Memory B cell (primary cell): ENCODE measurements at regions not wholly inside any gene's neighbourhood (a gene's known extent, or its start where the extent isn't known, plus 50 kb on each side); places are given as distances from the start of the nearest gene placed in this dataset.

ENCODE experiments used
- ATAC-seq: fragments of 150-1000 bp; cut with Tn5 transposase; 2 replicates; pipeline ENCODE4 v1.10.0; 2021; ENCODE audit warnings: low read depth, mild to moderate bottlenecking, moderate library complexity
- DNase-seq, 2 donors: peaks; one replicate each; pipeline ENCODE4 v3.0.0; 2022; ENCODE audit warnings: low spot score in 2 of 2
- H3K27ac Mint-ChIP-seq: one replicate; pipeline ENCODE4 v1.8.0; 2022; ENCODE audit warnings: mild to moderate bottlenecking, moderate library complexity, mixed read lengths
- H3K27me3 Mint-ChIP-seq: one replicate; pipeline ENCODE4 v1.8.0; 2022; ENCODE audit warnings: mixed read lengths
- H3K36me3 Mint-ChIP-seq: one replicate; pipeline ENCODE4 v1.8.0; 2022; ENCODE audit warnings: mild to moderate bottlenecking, mixed read lengths
- H3K4me1 Mint-ChIP-seq: one replicate; pipeline ENCODE4 v1.8.0; 2022; ENCODE audit warnings: mixed read lengths
- H3K4me3 Mint-ChIP-seq: one replicate; pipeline ENCODE4 v1.8.0; 2022; ENCODE audit warnings: mild to moderate bottlenecking, moderate library complexity, mixed read lengths
- H3K9me3 Mint-ChIP-seq: one replicate; pipeline ENCODE4 v1.8.0; 2022; ENCODE audit warnings: mixed read lengths

DNA sequence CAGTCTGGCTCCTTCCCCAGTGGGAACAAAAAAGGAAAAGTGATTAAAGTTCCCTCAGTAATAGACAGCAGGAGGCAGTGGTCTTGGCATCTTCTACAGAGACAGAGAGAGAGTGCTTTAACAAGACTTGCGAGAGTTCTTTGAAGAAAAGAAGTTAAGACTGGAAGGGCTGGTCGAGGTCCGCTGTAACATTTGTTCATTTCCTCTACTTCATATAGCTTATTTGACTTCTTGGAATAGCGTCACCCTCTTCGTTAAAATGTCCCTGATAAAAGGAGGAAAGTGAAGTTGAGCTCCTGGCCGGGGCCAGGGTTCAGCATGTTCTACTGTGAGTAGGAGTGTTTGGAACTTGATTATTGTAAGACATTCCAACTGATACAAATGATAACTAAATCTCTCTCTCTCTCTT is 179.8 kb downstream of the SLIT2 start:
- H3K27me3 Mint-ChIP-seq: peaks cover 5% of the 10 kb centered on the region
- no peaks in the 10 kb centered on the region for H3K4me1 Mint-ChIP-seq
- ATAC-seq: no peak
- H3K36me3 Mint-ChIP-seq: no peaks in the 10 kb centered on the region
- H3K9me3 Mint-ChIP-seq: no peaks in the 10 kb centered on the region
- no peak overlapping the region for H3K27ac Mint-ChIP-seq
- DNase-seq: no peak
- no peak overlapping the region for H3K4me3 Mint-ChIP-seq

DNA sequence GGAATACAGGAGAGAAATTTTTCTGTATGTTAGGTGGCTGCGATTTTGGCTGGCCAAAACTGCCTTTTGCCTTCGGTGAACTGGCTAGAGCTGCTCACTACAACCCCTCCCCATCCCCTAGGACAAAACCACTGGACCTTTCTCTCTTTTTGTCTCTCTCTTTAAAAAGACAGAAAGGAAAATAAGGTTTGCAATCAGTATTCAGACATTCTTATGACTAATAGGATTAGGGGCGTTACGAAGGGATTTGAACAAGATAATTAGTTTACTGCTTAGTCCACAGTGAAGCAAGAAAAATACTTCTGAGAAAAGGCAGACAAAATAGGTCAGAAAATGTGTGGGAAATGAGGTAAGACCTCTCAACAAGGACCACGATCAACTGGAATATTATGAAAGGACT is 180.4 kb downstream of the SLIT2 start:
- Mint-ChIP-seq H3K4me3 (no peak overlapping the region), H3K36me3 (no peaks in the 10 kb centered on the region), H3K27ac (no peak overlapping the region), H3K9me3 (no peaks in the 10 kb centered on the region), H3K27me3 (peaks cover 5% of the 10 kb centered on the region), H3K4me1 (no peaks in the 10 kb centered on the region)
- ATAC-seq: no peak
- no peak for DNase-seq

DNA sequence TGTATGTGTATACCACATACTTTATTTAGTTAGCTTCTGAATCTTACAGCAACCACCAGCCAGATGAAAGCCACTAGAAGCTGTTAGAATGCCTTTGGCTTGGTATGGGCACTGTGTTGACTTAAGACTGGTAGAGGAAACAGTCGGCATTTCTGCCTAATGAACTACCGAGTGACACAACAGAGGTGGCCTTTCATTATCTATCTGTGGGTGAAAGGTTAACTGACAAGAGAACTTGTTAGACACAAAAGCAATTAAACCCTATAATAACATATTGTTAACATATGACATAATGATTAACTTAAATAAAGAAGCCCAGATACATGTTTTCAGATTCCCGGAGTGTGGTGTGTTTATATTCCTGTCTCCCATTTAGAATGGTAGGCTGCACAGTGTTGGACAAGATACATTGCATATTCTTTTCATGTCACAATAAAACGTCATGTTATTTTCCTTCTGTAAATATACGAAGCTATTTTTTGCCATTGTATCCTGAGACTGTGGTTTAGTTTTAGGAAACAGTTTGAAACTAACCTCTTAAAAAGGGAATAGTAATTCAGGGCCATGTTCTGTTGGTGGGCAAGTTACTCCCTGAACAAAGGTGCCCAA is 181.5 kb downstream of the SLIT2 start:
- ATAC-seq (no peak), DNase-seq (no peak)
- no peak overlapping the region for H3K27ac Mint-ChIP-seq
- peaks cover 5% of the 10 kb centered on the region for H3K27me3 Mint-ChIP-seq
- no peak overlapping the region for H3K4me3 Mint-ChIP-seq
- no peaks in the 10 kb centered on the region for H3K36me3 Mint-ChIP-seq
- peaks cover 3% of the 10 kb centered on the region for H3K9me3 Mint-ChIP-seq
- H3K4me1 Mint-ChIP-seq: no peaks in the 10 kb centered on the region

GRCh38 chr4:20440170-20440569 is 188.5 kb downstream of the SLIT2 start:
- DNase-seq (no peak), ATAC-seq (no peak)
- no peaks in the 10 kb centered on the region for H3K36me3 Mint-ChIP-seq
- no peak overlapping the region for H3K4me3 Mint-ChIP-seq
- H3K27ac Mint-ChIP-seq: no peak overlapping the region
- H3K9me3 Mint-ChIP-seq: peaks cover 3% of the 10 kb centered on the region
- H3K4me1 Mint-ChIP-seq: no peaks in the 10 kb centered on the region
- H3K27me3 Mint-ChIP-seq: no peaks in the 10 kb centered on the region

- H3K36me3 Mint-ChIP-seq: no peaks in the 10 kb centered on the region
- no peak overlapping the region for H3K27ac Mint-ChIP-seq
- no peak overlapping the region for H3K4me3 Mint-ChIP-seq
- DNase-seq (no peak), ATAC-seq (no peak)
- H3K9me3 Mint-ChIP-seq: no peaks in the 10 kb centered on the region
- no peaks in the 10 kb centered on the region for H3K27me3 Mint-ChIP-seq
- H3K4me1 Mint-ChIP-seq: no peaks in the 10 kb centered on the region
These were observed 191.5 kb downstream of the SLIT2 start for GRCh38 chr4:20443015-20443805.

DNA sequence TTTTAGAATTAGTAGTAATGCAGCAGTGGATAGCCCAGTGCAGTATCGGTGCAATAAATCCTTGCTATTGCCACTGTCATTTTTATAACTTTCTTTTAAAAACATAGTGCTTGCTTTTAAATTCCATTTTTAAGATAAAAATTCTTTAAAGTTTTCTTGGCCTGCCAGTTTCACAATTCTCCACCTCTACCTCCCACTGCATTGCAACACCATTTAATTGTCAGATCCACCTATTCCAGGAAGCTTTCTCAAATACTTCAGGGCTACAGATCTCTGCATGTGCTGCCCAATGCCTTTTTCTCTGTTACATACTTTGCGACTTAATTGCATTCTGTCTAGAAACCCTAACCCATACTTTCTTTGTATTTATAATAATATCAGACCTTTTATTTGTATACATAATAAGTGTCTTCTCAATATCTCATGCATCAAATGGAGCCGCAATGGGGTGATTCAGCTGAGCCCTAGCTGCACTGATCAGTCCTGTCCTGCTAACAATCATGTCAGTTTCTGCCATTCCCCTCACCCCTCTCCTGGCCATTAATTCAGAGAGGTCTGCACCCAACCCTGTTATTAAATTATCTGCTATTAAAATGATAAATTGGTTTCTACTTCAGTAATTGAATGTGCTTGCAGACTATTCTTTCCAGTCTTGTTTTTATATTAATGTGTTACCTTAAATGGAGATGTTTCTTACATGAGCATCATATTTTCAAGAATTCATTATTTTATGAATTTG is 193.1 kb downstream of the SLIT2 start:
- ATAC-seq: no peak
- no peak for DNase-seq
- Mint-ChIP-seq H3K27ac (no peak overlapping the region), H3K9me3 (no peaks in the 10 kb centered on the region), H3K4me1 (no peaks in the 10 kb centered on the region), H3K4me3 (no peak overlapping the region), H3K27me3 (no peaks in the 10 kb centered on the region), H3K36me3 (no peaks in the 10 kb centered on the region)

- H3K27ac Mint-ChIP-seq: no peak overlapping the region
- no peaks in the 10 kb centered on the region for H3K4me1 Mint-ChIP-seq
- DNase-seq (no peak), ATAC-seq (no peak)
- no peak overlapping the region for H3K4me3 Mint-ChIP-seq
- H3K36me3 Mint-ChIP-seq: no peaks in the 10 kb centered on the region
- H3K27me3 Mint-ChIP-seq: no peaks in the 10 kb centered on the region
- no peaks in the 10 kb centered on the region for H3K9me3 Mint-ChIP-seq
These were observed 194.4 kb downstream of the SLIT2 start for GRCh38 chr4:20445933-20446723.

- Mint-ChIP-seq H3K4me1 (no peaks in the 10 kb centered on the region), H3K9me3 (no peaks in the 10 kb centered on the region), H3K36me3 (no peaks in the 10 kb centered on the region), H3K27me3 (no peaks in the 10 kb centered on the region), H3K27ac (no peak overlapping the region), H3K4me3 (no peak overlapping the region)
- DNase-seq (no peak), ATAC-seq (no peak)
These were observed 195.4 kb downstream of the SLIT2 start for GRCh38 chr4:20447103-20447502.

DNA sequence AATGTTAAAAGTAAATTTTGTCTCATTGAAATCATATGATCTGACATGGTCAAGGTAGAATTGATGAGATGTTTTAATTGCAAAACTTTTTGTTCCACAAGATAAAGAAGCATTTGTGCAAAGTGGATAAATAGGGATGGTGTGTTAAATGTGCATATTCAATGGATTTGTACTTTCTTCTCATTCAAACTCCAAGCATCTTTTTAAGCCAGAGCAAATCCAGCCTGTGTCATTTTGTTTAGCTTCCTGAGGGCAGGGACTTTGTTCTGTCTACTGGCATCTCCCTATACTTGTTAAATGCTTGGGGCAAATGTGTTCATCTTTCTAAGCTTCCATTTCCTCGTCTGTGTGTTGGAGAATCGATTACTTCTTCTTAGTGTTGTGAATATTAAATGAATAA is 200.3 kb downstream of the SLIT2 start:
- Mint-ChIP-seq H3K4me1 (no peaks in the 10 kb centered on the region), H3K4me3 (no peak overlapping the region), H3K27ac (no peak overlapping the region), H3K27me3 (peaks cover 2% of the 10 kb centered on the region), H3K36me3 (no peaks in the 10 kb centered on the region), H3K9me3 (no peaks in the 10 kb centered on the region)
- ATAC-seq: no peak
- DNase-seq: no peak

DNA sequence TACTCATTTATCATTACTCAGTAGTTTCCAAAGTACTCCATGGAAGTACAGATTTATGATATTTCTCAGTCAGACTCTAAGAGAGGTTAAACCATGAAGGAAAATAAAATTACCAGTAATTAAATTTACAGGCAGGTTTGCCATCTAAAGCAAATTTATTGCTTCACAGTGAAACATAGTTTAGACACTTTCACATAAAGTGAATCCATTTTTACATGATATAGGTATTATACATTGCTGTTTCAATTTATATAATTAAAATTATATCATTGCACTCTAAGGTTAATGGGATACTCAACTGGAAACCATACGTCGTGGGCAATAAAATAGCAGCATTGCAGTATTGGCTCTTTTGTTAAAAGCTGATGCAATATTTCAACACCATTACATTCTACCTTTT is 202.8 kb downstream of the SLIT2 start:
- Mint-ChIP-seq H3K4me1 (no peaks in the 10 kb centered on the region), H3K4me3 (no peak overlapping the region), H3K9me3 (no peaks in the 10 kb centered on the region), H3K27ac (no peak overlapping the region), H3K27me3 (peaks cover 2% of the 10 kb centered on the region), H3K36me3 (no peaks in the 10 kb centered on the region)
- DNase-seq (no peak), ATAC-seq (no peak)

- Mint-ChIP-seq H3K27ac (no peak overlapping the region), H3K4me3 (no peak overlapping the region), H3K36me3 (no peaks in the 10 kb centered on the region), H3K27me3 (peaks cover 2% of the 10 kb centered on the region), H3K9me3 (no peaks in the 10 kb centered on the region), H3K4me1 (no peaks in the 10 kb centered on the region)
- ATAC-seq (no peak), DNase-seq (no peak)
These were observed 204.7 kb downstream of the SLIT2 start for GRCh38 chr4:20456407-20456806.

GRCh38 chr4:20462426-20463175 is 210.9 kb downstream of the SLIT2 start:
- H3K9me3 Mint-ChIP-seq: no peaks in the 10 kb centered on the region

DNA sequence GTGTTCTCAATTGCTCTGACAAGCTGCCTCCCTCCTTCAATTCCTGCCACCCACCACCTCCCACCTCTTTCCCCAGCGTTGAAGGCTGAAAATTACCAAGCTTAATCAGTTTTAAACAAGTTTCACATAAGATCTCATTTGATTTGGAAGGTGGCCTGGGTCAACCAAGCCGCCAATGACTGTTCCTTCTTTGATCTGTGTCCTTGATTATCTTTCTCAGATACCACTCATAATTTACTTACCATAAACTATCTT is 211.4 kb downstream of the SLIT2 start:
- no peaks in the 10 kb centered on the region for H3K4me1 Mint-ChIP-seq
- ATAC-seq: no peak
- no peaks in the 10 kb centered on the region for H3K36me3 Mint-ChIP-seq

More at GRCh38 chr4:20462426-20463175, 210.9 kb downstream of the SLIT2 start:
- Mint-ChIP-seq H3K27ac (no peak overlapping the region), H3K4me1 (no peaks in the 10 kb centered on the region), H3K36me3 (no peaks in the 10 kb centered on the region), H3K27me3 (no peaks in the 10 kb centered on the region), H3K4me3 (no peak overlapping the region)
- ATAC-seq (no peak), DNase-seq (no peak)

More for the DNA sequence above, 211.4 kb downstream of the SLIT2 start:
- Mint-ChIP-seq H3K9me3 (no peaks in the 10 kb centered on the region), H3K4me3 (no peak overlapping the region), H3K27ac (no peak overlapping the region), H3K27me3 (no peaks in the 10 kb centered on the region)
- no peak for DNase-seq
